GM18861 (cell line): ENCODE measurements at regions not wholly inside any gene's neighbourhood (a gene's known extent, or its start where the extent isn't known, plus 50 kb on each side); places are given as distances from the start of the nearest gene placed in this dataset.

Experiments
- ATAC-seq: cut with Tn5 transposase; IDR thresholded peaks from one replicate; pipeline ENCODE4 v1.9.1; 2021; ENCODE audit not compliant: unreplicated experiment

- ATAC-seq, result no peak
Measured at GRCh38 chr2:13067508-13067907, 350.8 kb downstream of the TRIB2 start.

- no peak for ATAC-seq
Measured at GRCh38 chr2:13089971-13090370, 373.2 kb downstream of the TRIB2 start.

- ATAC-seq, result no peak
Measured at GRCh38 chr2:13091455-13091854, 374.7 kb downstream of the TRIB2 start.

- ATAC-seq, result no peak
Measured at GRCh38 chr2:13091861-13092378, 375.2 kb downstream of the TRIB2 start.

GRCh38 chr2:13093416-13093991 lies 376.8 kb downstream of the TRIB2 start:
- no peak for ATAC-seq

GRCh38 chr2:13102397-13103063 lies 385.8 kb downstream of the TRIB2 start:
- ATAC-seq, result no peak

GRCh38 chr2:13103151-13103550 lies 386.4 kb downstream of the TRIB2 start:
- ATAC-seq, result no peak

GRCh38 chr2:13103778-13104493 lies 387.2 kb downstream of the TRIB2 start:
- no peak for ATAC-seq

- no peak for ATAC-seq
Measured at GRCh38 chr2:13104723-13105122, 388.0 kb downstream of the TRIB2 start.

- no peak for ATAC-seq
Measured at GRCh38 chr2:13106302-13106701, 389.6 kb downstream of the TRIB2 start.

GRCh38 chr2:13109516-13109915 lies 392.8 kb downstream of the TRIB2 start:
- ATAC-seq, result no peak

- no peak for ATAC-seq
Measured at GRCh38 chr2:13110825-13111224, 394.1 kb downstream of the TRIB2 start.

- no peak for ATAC-seq
Measured at GRCh38 chr2:13113002-13113401, 396.3 kb downstream of the TRIB2 start.

GRCh38 chr2:13114391-13114790 lies 397.7 kb downstream of the TRIB2 start:
- ATAC-seq, result no peak

GRCh38 chr2:13115643-13116042 lies 398.9 kb downstream of the TRIB2 start:
- no peak for ATAC-seq

GRCh38 chr2:13121096-13121495 lies 404.4 kb downstream of the TRIB2 start:
- ATAC-seq, result no peak

- no peak for ATAC-seq
Measured at GRCh38 chr2:13128139-13128538, 411.4 kb downstream of the TRIB2 start.

GRCh38 chr2:13135369-13135768 lies 418.6 kb downstream of the TRIB2 start:
- ATAC-seq, result no peak

- no peak for ATAC-seq
Measured at GRCh38 chr2:13135856-13136255, 419.1 kb downstream of the TRIB2 start.

- no peak for ATAC-seq
Measured at GRCh38 chr2:13137679-13138078, 420.9 kb downstream of the TRIB2 start.

GRCh38 chr2:13141315-13141714 lies 424.6 kb downstream of the TRIB2 start:
- no peak for ATAC-seq

GRCh38 chr2:13143451-13143850 lies 426.7 kb downstream of the TRIB2 start:
- ATAC-seq, result no peak
